ENCODE measurements at regions not wholly inside any gene's neighbourhood (a gene's known extent, or its start where the extent isn't known, plus 50 kb on each side); places are given as distances from the start of the nearest gene placed in this dataset.

GRCh38 chr7:13293264-13294002 is 606.0 kb downstream of the ARL4A start:
- no peak for DNase-seq (ENCODE audit: low spot score)

GRCh38 chr7:13307040-13307439 is 619.6 kb downstream of the ARL4A start:
- no peak for DNase-seq (ENCODE audit: low spot score)

- DNase-seq (ENCODE audit: low spot score) = no peak
These were observed 621.0 kb downstream of the ARL4A start for GRCh38 chr7:13308423-13308822.

- DNase-seq (ENCODE audit: low spot score) = no peak
These were observed 622.1 kb downstream of the ARL4A start for GRCh38 chr7:13309535-13309934.

GRCh38 chr7:13312307-13312706 is 624.9 kb downstream of the ARL4A start:
- no peak for DNase-seq (ENCODE audit: low spot score)

- no peak for DNase-seq (ENCODE audit: low spot score)
These were observed 632.9 kb downstream of the ARL4A start for GRCh38 chr7:13320333-13320732.

- no peak for DNase-seq (ENCODE audit: low spot score)
These were observed 633.9 kb downstream of the ARL4A start for GRCh38 chr7:13321316-13321715.

GRCh38 chr7:13322126-13322525 is 634.7 kb downstream of the ARL4A start:
- DNase-seq (ENCODE audit: low spot score) = no peak

- no peak for DNase-seq (ENCODE audit: low spot score)
These were observed 640.2 kb downstream of the ARL4A start for GRCh38 chr7:13327669-13328068.

GRCh38 chr7:13333371-13333770 is 645.9 kb downstream of the ARL4A start:
- DNase-seq (ENCODE audit: low spot score) = no peak

GRCh38 chr7:13336227-13336626 is 648.8 kb downstream of the ARL4A start:
- no peak for DNase-seq (ENCODE audit: low spot score)

GRCh38 chr7:13352677-13353076 is 636.8 kb downstream of the ETV1 start:
- DNase-seq (ENCODE audit: low spot score) = no peak

- no peak for DNase-seq (ENCODE audit: low spot score)
These were observed 629.8 kb downstream of the ETV1 start for GRCh38 chr7:13359656-13360055.

- no peak for DNase-seq (ENCODE audit: low spot score)
These were observed 602.7 kb downstream of the ETV1 start for GRCh38 chr7:13386741-13387140.

GRCh38 chr7:13407911-13408310 is 581.6 kb downstream of the ETV1 start:
- DNase-seq (ENCODE audit: low spot score) = no peak

- DNase-seq (ENCODE audit: low spot score) = no peak
These were observed 578.3 kb downstream of the ETV1 start for GRCh38 chr7:13411151-13411550.

- no peak for DNase-seq (ENCODE audit: low spot score)
These were observed 577.8 kb downstream of the ETV1 start for GRCh38 chr7:13411636-13412035.

- no peak for DNase-seq (ENCODE audit: low spot score)
These were observed 575.3 kb downstream of the ETV1 start for GRCh38 chr7:13414181-13414580.

GRCh38 chr7:13414661-13415107 is 574.8 kb downstream of the ETV1 start:
- no peak for DNase-seq (ENCODE audit: low spot score)

- DNase-seq (ENCODE audit: low spot score) = no peak
These were observed 573.4 kb downstream of the ETV1 start for GRCh38 chr7:13416071-13416470.

GRCh38 chr7:13416544-13416943 is 572.9 kb downstream of the ETV1 start:
- no peak for DNase-seq (ENCODE audit: low spot score)

- no peak for DNase-seq (ENCODE audit: low spot score)
These were observed 568.7 kb downstream of the ETV1 start for GRCh38 chr7:13420726-13421125.

GRCh38 chr7:13421776-13422175 is 567.7 kb downstream of the ETV1 start:
- DNase-seq (ENCODE audit: low spot score) = no peak

- DNase-seq (ENCODE audit: low spot score) = no peak
These were observed 555.5 kb downstream of the ETV1 start for GRCh38 chr7:13433946-13434345.
